H9 (cell line): ENCODE measurements at regions not wholly inside any gene's neighbourhood (a gene's known extent, or its start where the extent isn't known, plus 50 kb on each side); places are given as distances from the start of the nearest gene placed in this dataset.

Experiments used
- DNase-seq: peaks from one replicate; pipeline ENCODE4 v3.0.0-alpha.2; 2017
- H2AFZ ChIP-seq: one replicate; pipeline ENCODE4 v1.6.1; 2013; ENCODE audit warnings: mild to moderate bottlenecking, low read length, control low read depth, moderate library complexity
- H2AK5ac ChIP-seq: 2 replicates; pipeline ENCODE4 v1.6.1; 2013; ENCODE audit warnings: low read length, control low read depth, mixed read lengths; ENCODE audit not compliant: insufficient read length
- H2BK120ac ChIP-seq: one replicate; pipeline ENCODE4 v1.6.1; 2013; ENCODE audit warnings: low read depth, mild to moderate bottlenecking, low read length, control low read depth, inconsistent platforms; ENCODE audit not compliant: poor library complexity, severe bottlenecking
- H2BK12ac ChIP-seq: 2 replicates; pipeline ENCODE4 v1.6.1; 2013; ENCODE audit warnings: low read length, control low read depth, mixed read lengths, low read depth; ENCODE audit not compliant: insufficient read length
- H2BK15ac ChIP-seq: 2 replicates; pipeline ENCODE4 v1.6.1; 2013; ENCODE audit warnings: low read depth, low read length, control low read depth
- H2BK20ac ChIP-seq: one replicate; pipeline ENCODE4 v1.6.1; 2013; ENCODE audit warnings: low read depth, mild to moderate bottlenecking, low read length, control low read depth, inconsistent platforms; ENCODE audit not compliant: poor library complexity, severe bottlenecking
- H2BK5ac ChIP-seq: 2 replicates; pipeline ENCODE4 v1.6.1; 2013; ENCODE audit warnings: low read length, control low read depth, mixed read lengths; ENCODE audit not compliant: insufficient read length
- H3K14ac ChIP-seq: 2 replicates; pipeline ENCODE4 v1.6.1; 2013; ENCODE audit warnings: low read length, control low read depth; ENCODE audit not compliant: insufficient read depth
- H3K18ac ChIP-seq: 2 replicates; pipeline ENCODE4 v1.6.1; 2013; ENCODE audit warnings: low read depth, mild to moderate bottlenecking, mixed read lengths, low read length, control low read depth; ENCODE audit not compliant: insufficient read length
- H3K23ac ChIP-seq: 2 replicates; pipeline ENCODE4 v1.6.1; 2013; ENCODE audit warnings: low read length, control low read depth, mixed read lengths, low read depth; ENCODE audit not compliant: insufficient read length
- H3K23me2 ChIP-seq: 2 replicates; pipeline ENCODE4 v1.6.1; 2013; ENCODE audit warnings: low read depth, mild to moderate bottlenecking, mixed read lengths, low read length, control low read depth; ENCODE audit not compliant: insufficient read length, poor library complexity, severe bottlenecking
- H3K27ac ChIP-seq: 2 replicates; pipeline ENCODE4 v1.5.1; 2013; ENCODE audit warnings: low read length, control low read depth, mixed read lengths, low read depth; ENCODE audit not compliant: insufficient read length
- H3K27me3 ChIP-seq: 2 replicates; pipeline ENCODE4 v1.6.1; 2013; ENCODE audit warnings: low read length, control low read depth, inconsistent platforms; ENCODE audit not compliant: insufficient read depth
- H3K4ac ChIP-seq: 2 replicates; pipeline ENCODE4 v1.6.1; 2013; ENCODE audit warnings: low read depth, mild to moderate bottlenecking, control low read depth, inconsistent platforms, low read length, moderate library complexity
- H3K4me1 ChIP-seq: 2 replicates; pipeline ENCODE4 v1.6.1; 2013; ENCODE audit warnings: low read length, control low read depth, inconsistent platforms; ENCODE audit not compliant: insufficient read depth
- H3K4me2 ChIP-seq: 2 replicates; pipeline ENCODE4 v1.6.1; 2013; ENCODE audit warnings: low read length, control low read depth, mixed read lengths; ENCODE audit not compliant: insufficient read length, insufficient read depth
- H3K56ac ChIP-seq: 2 replicates; pipeline ENCODE4 v1.6.1; 2013; ENCODE audit warnings: low read depth, mild to moderate bottlenecking, mixed read lengths, low read length, control low read depth; ENCODE audit not compliant: insufficient read length
- H3K79me1 ChIP-seq: 2 replicates; pipeline ENCODE4 v1.6.1; 2013; ENCODE audit warnings: low read depth, mild to moderate bottlenecking, moderate library complexity, low read length, control low read depth, inconsistent platforms; ENCODE audit not compliant: insufficient read depth, poor library complexity, severe bottlenecking
- H3K79me2 ChIP-seq: 2 replicates; pipeline ENCODE4 v1.6.1; 2013; ENCODE audit warnings: low read length, control low read depth, inconsistent platforms; ENCODE audit not compliant: insufficient read depth
- H3K9ac ChIP-seq: 2 replicates; pipeline ENCODE4 v1.6.1; 2013; ENCODE audit warnings: low read length, control low read depth, mixed read lengths; ENCODE audit not compliant: insufficient read length; ENCODE audit errors: extremely low read depth
- H3K9me3 ChIP-seq: one replicate; pipeline ENCODE4 v1.6.1; 2013; ENCODE audit warnings: low read depth, low read length, inconsistent platforms; ENCODE audit not compliant: control insufficient read depth
- H3T11ph ChIP-seq: one replicate; pipeline ENCODE4 v1.6.1; 2013; ENCODE audit warnings: mild to moderate bottlenecking, low read length, control low read depth, inconsistent platforms
- H4K20me1 ChIP-seq: one replicate; pipeline ENCODE4 v1.6.1; 2013; ENCODE audit not compliant: control insufficient read depth, insufficient read length, insufficient read depth
- H4K5ac ChIP-seq: 2 replicates; pipeline ENCODE4 v1.6.1; 2013; ENCODE audit warnings: low read depth, mild to moderate bottlenecking, mixed read lengths, low read length, control low read depth; ENCODE audit not compliant: insufficient read length
- H4K8ac ChIP-seq: replicated peaks from 2 replicates; pipeline ENCODE4 v1.6.1; 2013; ENCODE audit warnings: low read length, control low read depth, mixed read lengths, low read depth; ENCODE audit not compliant: insufficient read length
- H4K91ac ChIP-seq: 2 replicates; pipeline ENCODE4 v1.6.1; 2013; ENCODE audit warnings: low read depth, mild to moderate bottlenecking, moderate library complexity, mixed read lengths, low read length, control low read depth; ENCODE audit not compliant: insufficient read length
- H3K27ac Mint-ChIP-seq, 3 experiments: 2 replicates in 2 of 3; 3 replicates in 1 of 3; pipeline ENCODE4 v1.8.0; 2020 to 2021; ENCODE audit warnings: mixed read lengths in 3 of 3, mild to moderate bottlenecking in 1 of 3, moderate library complexity in 1 of 3
- H3K27me3 Mint-ChIP-seq: 2 replicates; pipeline ENCODE4 v1.8.0; 2021; ENCODE audit warnings: low read depth, mild to moderate bottlenecking, moderate library complexity, mixed read lengths
- H3K36me3 Mint-ChIP-seq, 3 experiments: 2 replicates in 2 of 3; 3 replicates in 1 of 3; pipeline ENCODE4 v1.8.0; 2020 to 2021; ENCODE audit warnings: low read depth in 3 of 3, mixed read lengths in 3 of 3; ENCODE audit not compliant: insufficient read depth in 1 of 3
- H3K4me1 Mint-ChIP-seq, 2 experiments: 2 replicates each; pipeline ENCODE4 v1.8.0; 2020; ENCODE audit warnings: mixed read lengths in 2 of 2
- H3K4me3 Mint-ChIP-seq, 2 experiments: 2 replicates in 1 of 2; 3 replicates in 1 of 2; pipeline ENCODE4 v1.8.0; 2020 to 2021; ENCODE audit warnings: mild to moderate bottlenecking in 2 of 2, mixed read lengths in 2 of 2, moderate library complexity in 1 of 2
- H3K9me3 Mint-ChIP-seq, 2 experiments: 2 replicates in 1 of 2; 3 replicates in 1 of 2; pipeline ENCODE4 v1.8.0; 2020; ENCODE audit warnings: mild to moderate bottlenecking in 2 of 2, mixed read lengths in 2 of 2, moderate library complexity in 1 of 2
- WGBS: extraction: QIAGEN DNeasy Blood & Tissue Kit; methylation state at CpG from one replicate; pipeline ENCODE4 v1.1.7; 2013; ENCODE audit warnings: missing lambda C conversion rate, low lambda C conversion rate, mixed read lengths; ENCODE audit not compliant: insufficient read length; ENCODE audit errors: extremely low coverage; 5-methylcytosine and 5-hydroxymethylcytosine counted together
- TF ChIP-seq, protein P1 (sequence below): fragments of 200-600 bp; sonication (generic); conservative IDR thresholded peaks from 3 replicates; pipeline ENCODE4 v1.8.0; 2021; ENCODE audit warnings: antibody characterized with exemption, mild to moderate bottlenecking

DNA sequence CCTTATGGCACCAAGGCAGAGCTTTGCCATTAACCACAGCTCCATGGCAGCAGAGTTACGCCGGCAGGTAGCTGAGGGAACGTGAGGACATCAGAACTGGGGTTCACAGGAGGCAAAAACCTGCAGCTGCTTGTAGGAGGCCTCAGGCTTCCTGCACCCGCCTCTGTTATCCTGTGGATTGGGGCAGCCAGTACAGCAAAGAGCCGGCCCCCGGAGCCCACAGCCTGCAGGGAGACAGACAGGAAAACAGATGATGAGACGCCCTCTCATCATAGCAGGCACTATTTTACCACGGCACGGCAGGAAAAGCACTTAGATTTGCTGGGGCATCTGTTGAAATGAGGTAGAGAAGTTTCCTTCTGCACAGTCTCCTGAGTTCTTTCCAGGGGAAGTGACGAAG is 870.3 kb downstream of the TBC1D22A start:
- H2BK120ac ChIP-seq, result no peak overlapping the region
- WGBS, result no CpG with 5 or more reads among the region's 10 CpGs
- Mint-ChIP-seq H3K27ac (no peak overlapping the region), H3K4me3 (no peak overlapping the region), H3K27me3 (peaks cover 22% of the 10 kb centered on the region), H3K36me3 (peaks cover 0 to 4% (median 2%) of the 10 kb centered on the region in 3 experiments; a peak in 3 of 7 replicates), H3K4me1 (peaks cover 0 to 4% of the 10 kb centered on the region in 2 experiments; a peak in 1 of 4 replicates), H3K9me3 (peaks cover 9 to 15% of the 10 kb centered on the region in 2 experiments)
- no peak overlapping the region for H2BK15ac ChIP-seq
- H2AFZ ChIP-seq, result no peak overlapping the region
- H3K23ac ChIP-seq, result no peak overlapping the region
- H3K18ac ChIP-seq, result no peak overlapping the region
- no peak overlapping the region for H4K91ac ChIP-seq
- H3K4me1 ChIP-seq, result no peaks in the 10 kb centered on the region
- H3K79me1 ChIP-seq, result no peaks in the 10 kb centered on the region
- H2BK12ac ChIP-seq, result no peak overlapping the region
- H3K4ac ChIP-seq, result no peak overlapping the region
- H3K27me3 ChIP-seq, result no peaks in the 10 kb centered on the region
- H3K14ac ChIP-seq, result peak overlapping the region; percentile 9; the same call in 1 of the 2 replicates
- no peak overlapping the region for H4K5ac ChIP-seq
- no peak overlapping the region for H3T11ph ChIP-seq
- no peak overlapping the region for H4K8ac ChIP-seq
- no peak overlapping the region for H3K4me2 ChIP-seq
- H4K20me1 ChIP-seq, result no peaks in the 10 kb centered on the region
- H3K56ac ChIP-seq, result no peak overlapping the region
- H3K9ac ChIP-seq, result no peak overlapping the region
- H3K79me2 ChIP-seq, result no peaks in the 10 kb centered on the region
- no peak for DNase-seq
- H2AK5ac ChIP-seq, result no peak overlapping the region
- no peaks in the 10 kb centered on the region for H3K23me2 ChIP-seq
- no peak overlapping the region for H2BK5ac ChIP-seq
- no peak overlapping the region for H2BK20ac ChIP-seq
- TF ChIP-seq, protein P1, sequence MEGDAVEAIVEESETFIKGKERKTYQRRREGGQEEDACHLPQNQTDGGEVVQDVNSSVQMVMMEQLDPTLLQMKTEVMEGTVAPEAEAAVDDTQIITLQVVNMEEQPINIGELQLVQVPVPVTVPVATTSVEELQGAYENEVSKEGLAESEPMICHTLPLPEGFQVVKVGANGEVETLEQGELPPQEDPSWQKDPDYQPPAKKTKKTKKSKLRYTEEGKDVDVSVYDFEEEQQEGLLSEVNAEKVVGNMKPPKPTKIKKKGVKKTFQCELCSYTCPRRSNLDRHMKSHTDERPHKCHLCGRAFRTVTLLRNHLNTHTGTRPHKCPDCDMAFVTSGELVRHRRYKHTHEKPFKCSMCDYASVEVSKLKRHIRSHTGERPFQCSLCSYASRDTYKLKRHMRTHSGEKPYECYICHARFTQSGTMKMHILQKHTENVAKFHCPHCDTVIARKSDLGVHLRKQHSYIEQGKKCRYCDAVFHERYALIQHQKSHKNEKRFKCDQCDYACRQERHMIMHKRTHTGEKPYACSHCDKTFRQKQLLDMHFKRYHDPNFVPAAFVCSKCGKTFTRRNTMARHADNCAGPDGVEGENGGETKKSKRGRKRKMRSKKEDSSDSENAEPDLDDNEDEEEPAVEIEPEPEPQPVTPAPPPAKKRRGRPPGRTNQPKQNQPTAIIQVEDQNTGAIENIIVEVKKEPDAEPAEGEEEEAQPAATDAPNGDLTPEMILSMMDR, result no peak
- no peak overlapping the region for H3K27ac ChIP-seq
- H3K9me3 ChIP-seq, result no peaks in the 10 kb centered on the region
